SU-DHL-6 (cell line): ENCODE measurements at regions not wholly inside any gene's neighbourhood (a gene's known extent, or its start where the extent isn't known, plus 50 kb on each side); places are given as distances from the start of the nearest gene placed in this dataset.

Experiments used
- CTCF ChIP-seq: fragments of 200-600 bp; sonication (generic); IDR thresholded peaks from one replicate; pipeline ENCODE4 v1.5.1; 2017; ENCODE audit warnings: antibody characterized with exemption, mild to moderate bottlenecking, low read length, moderate library complexity; ENCODE audit not compliant: insufficient read depth, poor library complexity, severe bottlenecking
- EZH2phosphoT487 ChIP-seq: fragments of 200-600 bp; sonication (generic), shearing (Covaris generic); conservative IDR thresholded peaks from 2 replicates; pipeline ENCODE4 v1.6.1; 2018; ENCODE audit warnings: mild to moderate bottlenecking, antibody characterized with exemption, low read length, moderate library complexity, mixed read lengths

GRCh38 chr6:148179786-148180185, 162.9 kb upstream of the SASH1 start:
- TF ChIP-seq CTCF (peak; percentile 27), EZH2phosphoT487 (no peak)
